Epithelial cell of esophagus (primary cell): ENCODE measurements at regions not wholly inside any gene's neighbourhood (a gene's known extent, or its start where the extent isn't known, plus 50 kb on each side); places are given as distances from the start of the nearest gene placed in this dataset.
A peak's percentile ranks its signal among the peaks of the same experiment; 100 is the strongest.

Experiments
- DNase-seq: peaks from one replicate; pipeline ENCODE4 v3.0.0; 2010; ENCODE audit warnings: low read depth
- H3K4me3 ChIP-seq: 2 replicates; pipeline ENCODE4 v1.5.1; 2011; ENCODE audit warnings: mild to moderate bottlenecking, low read length, control low read depth
- TF ChIP-seq, protein P1 (sequence below): IDR thresholded peaks from 2 replicates; pipeline ENCODE4 v1.5.1; 2011; ENCODE audit warnings: low read depth, mild to moderate bottlenecking, low read length, control low read depth, inconsistent platforms; ENCODE audit not compliant: insufficient read depth; ENCODE audit errors: missing control alignments

DNA sequence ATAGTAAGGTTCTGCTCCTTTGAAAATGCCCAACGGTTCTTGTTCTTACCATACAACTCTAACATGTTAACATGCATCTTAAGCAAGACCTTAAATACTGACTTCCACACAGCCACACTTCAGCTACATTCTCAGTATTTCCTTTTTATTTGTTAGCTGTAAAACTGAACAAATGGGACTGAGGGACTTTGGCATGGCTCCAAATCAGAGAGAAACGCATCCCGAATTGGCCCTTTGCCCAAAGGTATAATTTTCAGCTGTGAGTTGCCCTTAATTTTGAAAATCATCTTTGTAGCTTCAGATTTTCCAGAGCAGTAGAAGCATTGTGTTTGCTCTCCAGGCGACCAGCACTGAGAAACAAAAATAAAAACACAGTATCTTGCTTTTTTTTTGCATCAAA lies 56.4 kb downstream of the NEUROD6 start:
- H3K4me3 ChIP-seq = no peak overlapping the region
- DNase-seq = no peak
- TF ChIP-seq, protein P1, sequence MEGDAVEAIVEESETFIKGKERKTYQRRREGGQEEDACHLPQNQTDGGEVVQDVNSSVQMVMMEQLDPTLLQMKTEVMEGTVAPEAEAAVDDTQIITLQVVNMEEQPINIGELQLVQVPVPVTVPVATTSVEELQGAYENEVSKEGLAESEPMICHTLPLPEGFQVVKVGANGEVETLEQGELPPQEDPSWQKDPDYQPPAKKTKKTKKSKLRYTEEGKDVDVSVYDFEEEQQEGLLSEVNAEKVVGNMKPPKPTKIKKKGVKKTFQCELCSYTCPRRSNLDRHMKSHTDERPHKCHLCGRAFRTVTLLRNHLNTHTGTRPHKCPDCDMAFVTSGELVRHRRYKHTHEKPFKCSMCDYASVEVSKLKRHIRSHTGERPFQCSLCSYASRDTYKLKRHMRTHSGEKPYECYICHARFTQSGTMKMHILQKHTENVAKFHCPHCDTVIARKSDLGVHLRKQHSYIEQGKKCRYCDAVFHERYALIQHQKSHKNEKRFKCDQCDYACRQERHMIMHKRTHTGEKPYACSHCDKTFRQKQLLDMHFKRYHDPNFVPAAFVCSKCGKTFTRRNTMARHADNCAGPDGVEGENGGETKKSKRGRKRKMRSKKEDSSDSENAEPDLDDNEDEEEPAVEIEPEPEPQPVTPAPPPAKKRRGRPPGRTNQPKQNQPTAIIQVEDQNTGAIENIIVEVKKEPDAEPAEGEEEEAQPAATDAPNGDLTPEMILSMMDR = no peak

DNA sequence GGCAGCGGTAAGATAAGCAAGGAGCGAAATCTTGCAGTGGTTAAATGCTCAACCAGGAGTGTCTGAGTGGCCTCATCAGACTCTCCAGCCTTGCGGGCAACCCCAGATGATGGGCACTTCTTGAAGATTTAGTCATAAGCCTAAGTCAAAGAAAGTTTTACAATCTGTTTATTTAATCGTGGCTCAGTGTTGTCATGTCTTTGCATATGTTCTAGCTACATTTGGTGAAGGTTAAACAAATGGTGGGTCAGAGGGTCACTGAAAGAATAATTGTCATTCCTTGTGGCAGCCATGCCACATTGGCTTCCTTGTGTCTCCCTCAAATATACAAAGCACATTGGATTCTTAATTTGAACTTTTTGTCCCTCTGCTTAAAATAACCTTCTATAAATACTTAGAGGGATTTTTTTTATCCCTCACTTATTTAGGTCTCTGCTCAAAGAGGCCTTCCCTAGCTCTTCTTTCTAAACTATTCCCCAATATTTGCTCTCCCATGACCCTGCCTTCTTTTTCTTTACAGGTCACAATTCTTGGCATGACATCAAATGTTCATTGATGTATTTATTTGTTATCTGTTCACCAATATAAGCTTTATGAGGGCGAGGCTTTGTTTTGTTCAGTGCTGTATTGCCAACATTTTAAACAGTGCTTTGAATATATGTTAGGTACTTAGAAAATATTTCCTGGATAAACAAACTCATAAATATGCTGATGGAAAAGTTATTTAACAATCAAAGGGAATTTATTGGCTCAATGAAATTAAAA lies 68.7 kb downstream of the NEUROD6 start:
- TF ChIP-seq, protein P1 = no peak
- no peak overlapping the region for H3K4me3 ChIP-seq
- no peak for DNase-seq

DNA sequence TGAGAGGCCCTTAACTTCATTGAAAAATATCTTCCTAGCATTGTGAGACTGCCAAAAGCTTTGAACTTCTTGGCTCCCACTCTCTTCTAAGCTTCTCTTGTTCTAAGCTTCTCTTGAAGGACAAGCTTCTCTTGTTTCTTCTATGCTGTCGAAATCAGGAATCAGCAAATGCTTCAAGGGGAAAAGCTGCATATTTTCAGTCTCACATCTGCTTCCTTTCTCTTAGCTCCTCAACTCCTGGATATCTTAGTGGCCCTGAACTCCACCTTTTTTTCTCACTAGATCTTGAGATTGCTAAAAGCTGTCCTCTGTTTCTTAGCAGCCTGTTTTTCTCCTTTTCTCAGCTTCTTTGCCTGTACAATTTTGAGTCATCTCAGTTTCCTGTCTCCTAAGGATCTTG lies 73.0 kb downstream of the NEUROD6 start:
- peak; percentile 16 for DNase-seq
- TF ChIP-seq, protein P1 = no peak
- no peak overlapping the region for H3K4me3 ChIP-seq

- no peak overlapping the region for H3K4me3 ChIP-seq
- TF ChIP-seq, protein P1 = no peak
- peak; percentile 42 for DNase-seq
Observed at GRCh38 chr7:31263338-31263737, 77.2 kb downstream of the NEUROD6 start.

- DNase-seq = no peak
- TF ChIP-seq, protein P1 = no peak
- no peak overlapping the region for H3K4me3 ChIP-seq
Observed at GRCh38 chr7:31261341-31261740, 79.2 kb downstream of the NEUROD6 start.

DNA sequence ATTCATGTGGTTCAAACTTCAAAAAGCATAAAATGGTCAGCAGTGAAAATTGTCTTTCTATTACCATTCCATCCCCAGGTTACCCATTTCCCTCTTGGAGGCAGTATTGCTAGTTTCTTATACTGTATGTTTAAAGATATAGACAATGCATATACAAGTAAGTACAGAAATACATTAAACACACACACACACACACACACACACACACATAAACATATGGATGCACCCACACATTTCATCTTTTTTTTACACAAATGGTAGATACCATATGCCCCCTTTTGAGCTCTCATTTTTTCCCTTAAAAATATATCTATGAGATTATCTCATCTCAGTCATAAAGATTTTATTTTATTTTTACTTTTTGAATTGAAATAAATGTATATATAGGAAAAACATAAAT lies 79.7 kb downstream of the NEUROD6 start:
- TF ChIP-seq, protein P1 = no peak
- no peak overlapping the region for H3K4me3 ChIP-seq
- no peak for DNase-seq

DNA sequence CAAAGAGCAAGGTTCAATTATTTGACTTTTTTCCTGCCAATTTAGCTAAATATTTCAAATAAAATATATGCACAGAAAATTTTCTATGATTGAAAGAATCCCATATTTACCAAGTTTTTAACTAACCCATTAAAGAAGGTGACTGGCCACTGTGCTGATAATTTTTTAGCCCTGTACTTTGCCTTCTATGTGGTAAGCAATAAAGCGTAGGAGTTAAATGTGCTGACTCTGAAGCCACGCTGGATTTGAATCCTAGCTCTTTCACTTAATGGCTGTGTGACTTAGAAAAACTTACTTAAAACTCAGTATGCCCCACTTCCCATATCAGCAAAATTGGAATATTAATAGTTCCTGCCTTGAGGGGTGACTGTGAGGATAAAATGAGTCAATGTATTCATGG lies 82.1 kb downstream of the NEUROD6 start:
- TF ChIP-seq, protein P1 = no peak
- no peak for DNase-seq

More for the DNA sequence above, 82.1 kb downstream of the NEUROD6 start:
- no peak overlapping the region for H3K4me3 ChIP-seq
